SIG-M5 treated with dmso at 0.1 percent for 504 hours (cell line): ENCODE measurements at regions not wholly inside any gene's neighbourhood (a gene's known extent, or its start where the extent isn't known, plus 50 kb on each side); places are given as distances from the start of the nearest gene placed in this dataset.
"Not testable (repeated sequence)": the region's sequence is repeated elsewhere in the genome, so short reads cannot be mapped to it uniquely, and the experiment has no call there.

Experiments
- DNase-seq: peaks from one replicate; lab custom pipeline; 2025; ENCODE audit not compliant: unreplicated experiment; lab: John Stamatoyannopoulos, UW

DNA sequence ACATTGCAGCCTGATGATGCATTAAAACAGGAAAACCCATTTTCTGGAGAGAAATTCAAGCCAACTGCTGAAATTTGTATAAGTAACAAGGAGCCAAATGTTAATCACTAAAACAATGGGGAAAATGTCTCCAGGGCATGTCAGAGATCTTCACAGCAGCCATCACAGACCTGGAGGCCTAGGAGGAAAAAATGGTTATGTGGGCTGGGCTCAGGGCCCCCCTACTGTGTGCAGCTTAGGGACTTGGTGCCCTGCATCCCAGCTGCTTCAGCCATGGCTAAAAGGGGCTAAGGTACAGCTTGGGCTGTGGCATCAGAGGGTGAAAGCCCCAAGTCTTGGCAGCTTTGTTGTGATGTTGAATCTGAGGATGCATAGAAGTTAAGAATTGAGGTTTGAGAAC, 479.8 kb downstream of the BCKDHB start:
- no peak for DNase-seq

DNA sequence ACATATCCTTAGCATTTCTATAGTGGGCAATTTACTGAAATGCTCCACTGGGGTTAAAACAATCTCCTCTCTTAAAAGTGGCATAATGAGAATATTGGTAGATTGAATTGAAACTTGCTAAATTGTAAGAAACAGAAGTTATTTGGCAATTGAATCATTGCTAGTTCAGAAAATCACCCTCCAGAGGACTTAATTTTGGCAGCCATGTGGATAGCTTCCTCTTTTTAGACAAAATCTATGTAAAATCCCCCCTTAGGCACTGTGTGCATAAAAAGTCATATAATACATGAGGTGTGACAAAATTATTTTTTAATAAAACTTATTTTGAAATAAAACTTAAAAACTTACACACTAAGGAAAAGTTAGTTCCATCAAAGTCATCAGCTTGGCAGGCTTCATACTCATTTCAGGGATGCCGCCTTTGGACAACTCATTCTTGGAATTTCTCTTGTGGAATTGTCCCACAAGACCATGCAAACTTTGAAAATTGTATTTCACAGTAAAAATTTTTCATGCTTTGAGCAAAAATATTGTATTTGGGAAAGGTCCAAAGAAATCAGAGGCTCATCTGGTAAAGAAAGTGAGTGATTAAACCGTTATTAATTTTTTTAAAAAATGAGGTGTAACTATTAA, 473.0 kb downstream of the BCKDHB start:
- DNase-seq = no peak

DNA sequence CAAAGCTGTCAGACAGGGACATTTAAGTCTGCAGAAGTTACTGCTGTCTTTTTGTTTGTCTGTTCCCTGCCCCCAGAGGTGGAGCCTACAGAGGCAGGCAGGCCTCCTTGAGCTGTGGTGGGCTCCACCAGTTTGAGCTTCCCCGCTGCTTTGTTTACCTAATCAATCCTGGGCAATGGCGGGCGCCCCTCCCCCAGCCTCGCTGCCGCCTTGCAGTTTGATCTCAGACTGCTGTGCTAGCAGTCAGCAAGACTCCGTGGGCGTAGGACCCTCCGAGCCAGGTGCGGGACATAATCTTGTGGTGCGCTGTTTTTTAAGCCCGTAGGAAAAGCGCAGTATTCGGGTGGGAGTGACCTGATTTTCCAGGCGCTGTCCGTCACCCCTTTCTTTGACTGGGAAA, 466.8 kb downstream of the BCKDHB start:
- not testable (repeated sequence) for DNase-seq

DNA sequence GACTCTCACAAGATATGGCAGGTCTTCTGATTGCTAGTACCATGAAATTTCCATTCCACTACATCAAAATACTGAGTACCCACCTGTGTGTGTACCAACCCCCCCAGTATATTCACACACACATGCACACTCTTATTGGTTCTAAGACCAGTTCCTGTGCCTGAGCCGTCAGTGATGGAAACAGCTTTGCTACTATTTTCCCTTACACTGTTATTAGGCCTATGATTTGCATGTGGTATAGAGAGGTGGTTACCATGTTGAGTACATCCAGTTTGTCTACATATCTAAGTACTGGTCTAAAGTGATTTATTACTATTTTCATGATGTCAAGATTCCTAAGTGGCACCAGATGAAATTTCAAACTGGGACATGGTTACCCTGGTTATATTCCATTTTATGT, 459.9 kb downstream of the BCKDHB start:
- DNase-seq = no peak

DNA sequence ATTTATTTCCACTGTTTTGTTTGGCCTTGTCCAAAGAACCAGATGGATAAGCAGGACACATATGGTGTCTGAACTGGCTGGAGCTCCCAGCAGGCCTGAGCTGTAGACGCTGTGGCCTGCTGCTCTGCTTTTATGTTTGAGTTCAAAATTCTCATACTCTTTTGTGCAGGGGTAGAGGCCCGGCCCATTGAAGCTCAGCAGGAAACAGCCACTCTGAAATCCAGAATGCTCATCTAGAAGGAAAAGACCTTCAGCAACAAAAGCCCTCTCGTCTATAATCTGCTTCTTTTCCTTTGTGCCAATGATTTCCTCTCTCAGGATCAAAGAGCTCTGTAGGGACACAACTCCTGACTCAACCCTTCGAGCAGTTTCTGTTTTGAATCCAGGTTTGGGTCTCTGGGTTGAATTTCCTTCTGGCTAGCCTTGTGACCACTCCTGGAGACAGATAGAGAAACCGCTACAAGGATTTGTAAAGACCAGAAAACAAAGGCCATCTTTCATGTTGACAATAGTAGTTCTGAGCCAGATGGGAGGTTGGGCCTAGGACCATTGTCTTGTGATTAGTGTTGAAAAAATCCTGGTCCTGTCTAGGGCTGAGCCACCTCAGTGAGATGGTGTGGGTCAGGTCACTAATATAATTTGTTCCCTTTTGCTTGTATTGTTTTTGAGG, 446.7 kb downstream of the BCKDHB start:
- no peak for DNase-seq

DNA sequence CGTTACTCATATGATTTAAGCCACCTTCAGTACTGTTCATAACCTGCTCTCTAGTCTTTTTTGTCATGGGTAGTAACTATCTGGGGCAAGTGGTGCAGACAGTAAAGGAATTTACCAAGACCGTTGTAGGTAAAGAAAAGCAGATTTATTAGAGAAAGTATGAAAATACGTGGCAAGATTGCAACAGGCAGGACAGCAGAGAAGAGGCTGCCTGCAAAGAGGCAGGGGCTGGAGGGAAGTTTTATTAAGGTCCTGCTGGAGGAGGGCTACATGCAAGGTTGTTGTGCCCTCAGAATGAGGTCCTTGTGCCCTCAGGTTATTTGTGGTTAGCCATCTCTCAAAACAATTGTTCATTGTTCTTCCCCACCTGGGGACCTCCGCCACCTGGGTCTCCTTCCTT, 444.3 kb downstream of the BCKDHB start:
- no peak for DNase-seq

DNA sequence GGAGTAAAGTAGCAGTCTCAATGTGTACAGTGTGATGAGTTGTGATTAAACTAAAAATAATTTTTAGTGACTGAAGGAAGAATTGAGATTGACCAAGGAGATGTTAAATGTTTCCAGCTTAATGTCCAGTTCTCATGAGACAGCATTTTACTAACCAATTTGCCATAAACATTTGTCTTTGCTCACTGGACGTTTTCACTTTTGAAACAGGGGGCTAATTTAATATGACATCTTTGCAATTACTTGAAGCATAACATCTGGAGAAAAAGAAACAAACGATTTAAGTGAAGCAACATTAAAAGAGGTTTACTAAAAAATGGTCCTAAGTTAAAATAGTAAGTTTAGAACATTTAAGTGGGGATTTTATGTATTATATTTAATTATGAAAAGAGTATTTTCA, 443.8 kb downstream of the BCKDHB start:
- no peak for DNase-seq

DNA sequence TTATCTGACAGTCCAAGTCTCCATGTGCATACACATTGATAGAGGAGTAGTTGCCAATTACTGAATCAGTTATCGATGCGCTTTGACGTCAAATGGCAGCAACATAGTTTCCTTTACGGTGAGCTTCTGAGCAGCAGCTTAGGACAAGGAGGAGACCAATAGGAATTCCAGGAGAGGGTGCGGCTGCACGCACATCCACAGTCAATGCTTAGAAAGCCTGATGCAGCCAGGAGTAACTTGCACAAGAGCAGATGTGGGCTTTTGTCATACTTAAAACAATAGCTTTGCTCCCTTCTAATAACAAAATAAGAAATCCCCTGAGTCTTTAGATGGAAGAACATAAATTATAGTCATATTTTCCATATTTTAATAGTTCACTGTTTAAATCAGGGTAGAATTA, 442.1 kb downstream of the BCKDHB start:
- DNase-seq = no peak

DNA sequence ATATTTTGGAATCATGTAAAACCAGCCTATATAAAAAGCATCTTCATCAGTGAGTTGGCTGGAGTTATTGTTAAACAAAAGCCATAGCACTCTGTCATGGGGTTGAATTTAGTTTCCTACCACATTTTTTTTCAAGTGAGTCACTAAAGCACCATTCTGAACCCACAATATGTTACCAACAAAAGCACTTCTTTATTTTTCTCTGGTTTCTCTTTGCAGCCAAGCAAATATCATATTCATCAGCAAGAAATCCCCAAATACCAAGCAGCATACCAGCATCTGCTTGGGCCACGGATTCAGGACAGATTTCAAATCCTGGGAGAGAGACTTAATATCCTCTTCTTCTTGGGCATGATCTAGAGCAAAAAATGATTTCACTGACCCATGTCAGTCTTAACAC, 441.4 kb downstream of the BCKDHB start:
- DNase-seq = no peak

DNA sequence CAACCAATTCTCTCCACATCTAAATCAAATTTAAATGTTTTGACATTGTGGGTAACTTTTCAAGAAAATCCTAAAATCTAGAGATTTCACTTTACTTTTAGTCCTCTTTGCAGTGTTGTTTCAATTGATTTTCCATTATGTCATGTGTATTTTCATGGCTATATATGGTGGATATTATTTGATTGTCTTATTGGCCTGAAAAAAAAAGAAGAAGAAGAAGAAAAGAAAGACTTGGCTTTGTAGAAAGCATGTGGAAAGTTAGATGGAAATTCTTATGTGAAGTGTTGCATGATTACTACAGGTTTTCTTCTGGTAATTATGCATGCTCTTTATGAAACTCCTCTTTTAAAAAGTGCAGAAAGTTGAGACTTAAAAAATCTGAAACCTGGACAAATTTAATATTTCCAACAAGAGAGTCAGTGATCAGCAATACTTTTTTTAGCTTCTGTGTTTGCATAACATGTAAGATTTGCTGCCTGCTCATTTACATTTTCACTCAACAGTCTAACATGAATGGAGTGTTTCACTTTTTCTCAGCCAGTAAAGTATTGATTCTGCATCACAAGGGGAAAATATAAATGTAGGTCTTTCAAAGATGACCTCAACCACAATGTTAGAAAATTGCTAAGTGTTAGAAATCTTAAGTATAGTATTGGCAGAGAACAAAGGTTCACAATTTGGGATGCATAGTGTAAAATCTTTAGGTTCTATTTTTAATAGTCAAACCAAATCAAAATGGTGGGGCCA, 438.7 kb downstream of the BCKDHB start:
- DNase-seq = no peak

DNA sequence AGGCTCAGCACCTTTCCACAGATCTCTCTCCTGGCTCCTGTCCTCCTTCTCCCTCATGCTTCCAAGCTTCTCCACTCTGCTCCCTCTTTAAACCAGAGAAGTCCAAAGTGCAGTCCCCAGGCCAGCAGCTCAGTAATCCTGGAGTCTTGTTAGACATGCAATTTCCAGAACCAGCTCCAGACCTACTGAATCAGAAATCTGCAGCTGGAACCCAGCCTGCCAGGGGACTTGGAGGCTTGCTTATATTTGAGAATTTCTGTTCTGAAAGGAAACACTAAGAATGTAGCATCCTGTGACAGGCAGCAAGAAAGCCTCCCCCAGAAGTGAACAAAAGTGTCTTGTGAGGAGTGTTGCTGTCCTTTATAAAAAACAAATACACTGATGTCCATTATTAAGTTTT, 438.1 kb downstream of the BCKDHB start:
- DNase-seq = no peak

DNA sequence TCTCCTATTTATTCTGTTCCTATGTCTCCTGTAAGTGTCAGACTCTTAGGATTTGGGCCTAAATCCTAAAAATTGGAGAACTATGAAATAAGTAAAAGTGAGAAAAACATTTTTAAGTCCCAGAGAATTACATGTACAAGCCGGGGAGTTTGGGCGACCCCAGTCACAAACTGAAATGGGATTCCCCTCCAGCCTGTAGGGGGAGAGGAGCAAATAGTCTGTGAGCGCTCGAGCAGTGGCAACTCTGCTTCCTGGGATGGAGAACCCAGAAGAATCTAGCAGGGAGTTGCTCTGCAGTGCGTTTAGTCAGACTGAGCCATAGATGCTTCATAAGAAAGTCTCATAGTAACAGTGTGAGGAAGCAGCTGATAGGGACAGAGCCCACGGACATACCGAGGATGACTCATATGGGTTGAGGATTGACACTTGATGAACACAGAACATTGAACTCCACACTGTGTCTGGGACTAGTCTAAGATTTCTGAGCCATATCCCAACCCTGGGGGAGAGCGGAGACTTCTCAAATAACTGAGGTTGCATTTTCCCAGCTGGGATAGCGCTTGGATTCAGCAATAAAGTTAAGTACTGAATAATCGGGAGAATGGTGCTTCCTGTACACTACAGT, 437.2 kb downstream of the BCKDHB start:
- no peak for DNase-seq

DNA sequence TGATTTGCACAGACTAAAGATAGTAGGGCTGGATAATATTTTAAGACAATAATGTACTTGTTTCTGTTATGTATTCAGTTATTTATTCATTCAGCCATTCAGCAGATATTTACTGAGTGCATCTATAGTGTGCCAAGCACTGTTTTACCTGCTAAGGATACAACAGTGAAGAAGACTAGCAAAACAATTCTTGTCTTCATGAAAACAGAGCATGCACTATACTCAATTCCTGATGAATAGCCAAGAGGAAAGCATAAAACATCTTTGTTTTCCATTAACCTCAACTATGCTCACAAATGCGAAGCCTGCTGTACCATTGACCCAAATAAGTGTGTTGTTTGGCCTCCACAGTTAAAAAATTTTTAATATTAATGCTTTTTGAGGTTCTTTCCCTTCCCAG, 436.7 kb downstream of the BCKDHB start:
- DNase-seq = no peak

DNA sequence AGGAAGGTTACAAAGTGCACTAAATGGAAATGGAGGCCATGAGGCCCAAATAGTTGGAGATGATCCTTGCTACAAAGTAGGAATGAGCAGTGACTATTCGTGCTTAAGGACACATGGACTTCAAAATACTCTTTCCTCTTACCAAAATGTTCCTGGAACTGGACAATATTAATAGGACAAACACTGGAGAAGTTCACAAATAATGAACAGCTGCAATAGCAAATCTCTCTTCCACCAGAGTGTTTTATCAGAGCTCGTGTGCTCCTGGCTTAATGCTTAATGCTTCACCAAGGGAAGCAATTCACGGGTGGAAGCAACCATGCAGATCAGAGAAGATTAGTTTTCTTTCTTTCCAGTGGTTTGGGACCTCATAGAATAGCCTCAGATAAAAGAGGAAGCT, 435.4 kb downstream of the BCKDHB start:
- DNase-seq = no peak

DNA sequence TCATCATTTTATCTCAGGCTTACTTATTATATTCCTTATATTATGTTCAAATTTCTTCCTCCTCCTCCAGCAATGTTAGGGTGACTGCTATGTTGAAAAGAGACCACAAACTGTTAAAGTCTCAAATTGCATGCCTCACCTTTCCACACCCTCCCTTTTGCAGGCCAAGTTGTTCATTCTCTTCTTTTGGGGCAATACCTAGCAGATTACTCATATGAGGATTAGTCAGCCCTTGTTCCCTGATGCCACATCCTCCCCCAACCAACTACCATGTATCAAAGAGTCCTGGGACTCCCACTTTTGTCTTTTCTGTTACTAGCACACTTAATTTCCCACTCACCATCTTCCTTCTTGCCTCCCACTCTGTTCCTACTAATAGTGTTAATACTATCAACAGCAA, 434.7 kb downstream of the BCKDHB start:
- DNase-seq = peak; percentile 6

DNA sequence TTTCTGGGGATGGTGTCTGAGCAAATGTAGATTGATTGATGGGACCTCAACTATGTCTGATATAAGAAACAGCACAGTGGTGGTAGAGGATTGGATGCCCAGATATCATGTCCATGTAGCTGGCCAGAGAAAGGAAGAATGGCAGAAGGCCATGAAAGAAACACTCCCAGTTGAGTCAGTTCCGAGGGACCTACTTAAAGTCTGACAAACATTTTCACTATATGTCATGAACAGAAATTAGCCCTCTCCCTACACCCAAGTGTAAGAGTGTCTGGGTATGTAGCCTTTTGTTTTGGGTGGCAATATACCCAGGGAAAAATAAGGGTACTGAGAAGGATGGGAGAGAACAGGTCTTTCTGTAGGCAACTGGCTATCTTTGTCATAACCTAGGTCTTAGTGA, 434.2 kb downstream of the BCKDHB start:
- DNase-seq = no peak

DNA sequence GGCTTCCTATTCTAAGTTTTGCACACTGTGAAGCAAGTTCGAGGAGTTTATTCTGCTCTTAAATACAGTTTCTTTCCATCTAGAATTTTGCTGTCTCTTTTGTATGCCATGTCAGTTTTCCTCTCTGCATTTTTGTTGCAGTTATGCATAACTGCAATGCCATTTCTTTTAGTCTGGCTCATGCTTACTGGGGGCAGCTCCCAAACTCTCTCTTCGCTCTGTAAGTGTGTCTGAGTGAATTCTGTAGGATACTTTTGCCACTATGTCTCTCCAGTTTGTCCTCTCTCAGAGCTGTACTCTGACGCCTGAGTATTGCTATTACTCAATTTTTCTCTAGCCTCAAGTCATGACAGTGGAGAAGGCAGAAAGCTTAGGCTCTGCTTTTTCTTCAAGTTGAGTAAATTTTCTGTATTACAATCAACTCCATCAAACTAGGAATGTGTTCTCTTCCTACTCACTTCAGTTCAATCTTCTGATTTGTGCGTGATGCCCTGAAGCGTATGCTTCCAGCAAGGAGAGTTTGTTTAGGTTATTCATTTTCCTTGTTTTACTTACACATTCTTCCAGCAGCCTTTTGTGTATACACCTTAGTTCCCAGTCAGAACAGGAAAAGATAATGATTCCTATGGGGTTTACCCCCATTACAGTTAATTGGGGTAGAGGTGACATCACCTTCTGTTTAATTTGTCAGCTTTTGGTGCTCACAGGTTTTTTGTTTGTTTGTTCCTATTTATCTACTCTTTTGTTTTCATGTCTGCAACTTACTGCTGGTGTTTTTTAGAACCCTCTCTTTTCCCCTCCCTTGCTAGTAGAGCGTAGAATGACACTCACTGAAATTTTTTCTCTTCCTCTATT, 430.9 kb downstream of the BCKDHB start:
- no peak for DNase-seq

DNA sequence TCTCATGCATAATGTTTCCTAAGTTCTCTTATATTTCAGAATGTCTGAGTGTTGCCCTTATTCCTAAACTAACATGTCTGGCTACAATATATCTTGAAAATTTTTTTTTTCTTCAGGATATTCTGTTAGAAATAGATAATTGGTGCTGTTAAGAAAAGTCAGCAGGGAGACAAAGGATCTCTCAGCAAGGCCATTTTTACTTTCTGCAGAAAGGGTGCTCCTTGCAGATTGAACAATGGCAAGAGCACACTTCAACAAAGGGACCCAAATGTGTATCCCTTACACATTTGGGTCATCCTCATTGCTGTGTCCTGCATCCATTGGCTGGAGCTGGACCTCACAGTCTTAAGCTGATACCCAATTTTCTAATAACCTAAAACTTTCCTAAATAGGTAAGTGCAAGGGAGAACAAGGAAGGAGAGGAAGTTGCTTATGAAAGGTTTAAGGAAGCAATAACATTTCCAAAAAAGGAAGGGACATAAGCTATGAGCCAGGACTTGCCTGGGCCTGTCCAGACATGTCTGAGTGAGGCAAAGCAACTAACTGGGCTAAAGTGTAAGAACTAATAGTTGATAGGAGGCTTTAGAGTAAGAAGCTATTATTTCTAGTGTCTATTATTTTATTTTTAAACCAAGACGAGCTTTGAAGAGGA, 429.6 kb downstream of the BCKDHB start:
- DNase-seq = peak; percentile 40

DNA sequence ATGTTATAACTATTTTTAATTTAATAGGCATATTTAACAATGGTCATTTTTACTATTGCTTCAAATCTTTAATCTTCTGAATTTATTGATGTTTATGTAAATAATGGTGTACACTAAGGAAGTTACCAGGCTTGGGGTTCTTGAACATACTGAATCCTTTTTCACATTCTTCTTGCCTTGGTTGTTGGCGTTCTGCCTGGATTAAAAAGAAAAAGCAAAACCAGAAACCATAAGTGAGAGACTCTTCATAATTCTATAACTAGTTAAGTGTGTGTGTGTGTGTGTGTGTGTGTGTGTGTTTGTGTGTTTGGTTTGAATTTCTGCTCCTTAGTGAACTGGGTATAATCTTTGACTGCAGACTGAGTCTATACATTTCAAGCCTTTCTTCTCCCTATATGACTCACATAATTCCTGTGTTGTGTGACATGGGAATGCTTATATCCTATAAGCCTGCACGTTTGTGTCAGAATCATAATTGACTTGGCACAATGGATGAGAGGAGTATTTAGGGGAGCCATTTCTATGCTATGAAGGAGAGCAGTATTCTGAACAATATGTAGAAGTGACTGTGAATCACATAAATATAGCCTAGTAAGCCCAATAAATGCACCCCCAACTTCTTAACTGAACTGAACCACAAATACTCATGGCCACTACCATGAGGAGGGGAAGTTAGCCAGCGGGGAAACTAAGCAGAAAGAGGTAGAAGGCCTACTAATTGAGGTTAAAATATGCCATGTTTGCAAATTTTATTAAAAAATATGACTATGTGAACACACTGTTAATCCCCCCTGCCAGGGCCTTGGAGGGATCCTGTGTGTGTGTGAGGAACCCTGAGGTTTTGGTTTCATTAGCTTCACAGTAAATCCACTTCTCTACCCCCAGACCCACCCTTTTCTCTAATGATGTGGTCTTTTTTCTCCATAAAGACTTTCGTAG, 425.5 kb downstream of the BCKDHB start:
- DNase-seq = no peak
